ENCODE measurements at regions not wholly inside any gene's neighbourhood (a gene's known extent, or its start where the extent isn't known, plus 50 kb on each side); places are given as distances from the start of the nearest gene placed in this dataset.

- WGBS, 2 donors (ENCODE audit: low coverage in 1 of 2) = 36 to 52% methylated on average over 2 of the region's 2 CpGs
- no peak for TF ChIP-seq POLR2A (IDR thresholded peaks at IDR 0.05)
- TF ChIP-seq POLR2AphosphoS5 (IDR thresholded peaks at IDR 0.05) = no peak
- TF ChIP-seq EP300 (IDR thresholded peaks at IDR 0.05) = no peak
- no peak for TF ChIP-seq CTCF (IDR thresholded peaks at IDR 0.05)
Measured at GRCh38 chr1:83511146-83511726, 487.7 kb downstream of the TTLL7 start.

DNA sequence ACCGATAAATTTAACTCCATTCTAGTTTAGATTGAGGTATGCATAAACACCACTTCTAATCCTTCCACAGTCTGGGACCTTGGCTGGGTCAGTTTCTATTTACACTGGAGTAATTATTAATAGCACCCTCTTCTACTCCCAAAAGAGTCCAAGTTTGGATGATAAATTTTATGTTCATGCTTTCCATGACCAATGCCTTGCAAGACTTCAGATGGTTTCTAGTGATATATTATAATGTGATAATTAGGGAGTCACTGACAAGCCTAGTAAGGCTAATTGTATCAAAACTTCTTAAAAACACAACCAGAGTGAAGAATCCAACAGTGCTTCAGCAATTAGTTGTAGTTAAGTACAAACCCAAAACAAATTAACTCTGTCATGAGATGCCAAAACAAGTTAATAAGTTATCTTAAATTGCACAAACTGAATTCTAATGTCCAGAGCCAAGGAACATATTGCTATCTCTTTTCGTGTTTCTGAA, 489.6 kb downstream of the TTLL7 start:
- no peaks in the 10 kb centered on the region for H3K36me3 ChIP-seq
- H3K4me3 ChIP-seq = no peak overlapping the region
- WGBS, 2 donors (ENCODE audit: low coverage in 1 of 2) = 0 to 14% methylated on average over 1 to 2 of the region's 2 CpGs
- no peaks in the 10 kb centered on the region for H3K9me3 ChIP-seq
- peaks cover 4 to 23% (median 5%) of the 10 kb centered on the region in 3 donors for H3K4me1 ChIP-seq
- no peak for ATAC-seq
- TF ChIP-seq CTCF (IDR thresholded peaks at IDR 0.05) = no peak
- TF ChIP-seq POLR2AphosphoS5 (IDR thresholded peaks at IDR 0.05) = no peak
- H3K27ac ChIP-seq = peak overlapping the region in 1 of 4 donors; percentile 34
- H3K27me3 ChIP-seq = no peaks in the 10 kb centered on the region

More at GRCh38 chr1:83511146-83511726, 487.7 kb downstream of the TTLL7 start:
- H3K9me3 ChIP-seq = no peaks in the 10 kb centered on the region
- H3K4me1 ChIP-seq = peaks cover 4 to 23% (median 5%) of the 10 kb centered on the region in 3 donors
- H3K4me3 ChIP-seq = no peak overlapping the region
- no peaks in the 10 kb centered on the region for H3K36me3 ChIP-seq
- H3K27ac ChIP-seq = no peak overlapping the region
- H3K27me3 ChIP-seq = no peaks in the 10 kb centered on the region
- ATAC-seq = no peak

GRCh38 chr1:83508485-83509151, 490.3 kb downstream of the TTLL7 start:
- WGBS, 2 donors (ENCODE audit: low coverage in 1 of 2) = 2 to 4% methylated on average over 3 of the region's 3 CpGs
- peak; percentile 77 for ATAC-seq

GRCh38 chr1:83505148-83505547, 493.8 kb downstream of the TTLL7 start:
- H3K4me1 ChIP-seq = peaks cover 4 to 22% (median 5%) of the 10 kb centered on the region in 3 donors
- H3K27ac ChIP-seq = no peak overlapping the region
- no peaks in the 10 kb centered on the region for H3K27me3 ChIP-seq
- TF ChIP-seq EP300 (IDR thresholded peaks at IDR 0.05) (no peak), POLR2AphosphoS5 (IDR thresholded peaks at IDR 0.05) (no peak), CTCF (IDR thresholded peaks at IDR 0.05) (no peak), POLR2A (IDR thresholded peaks at IDR 0.05) (no peak)
- 80 to 89% methylated on average over 1 of the region's 1 CpG for WGBS, 2 donors (ENCODE audit: low coverage in 1 of 2)
- no peak overlapping the region for H3K4me3 ChIP-seq
- no peak for ATAC-seq
- no peaks in the 10 kb centered on the region for H3K9me3 ChIP-seq
- no peaks in the 10 kb centered on the region for H3K36me3 ChIP-seq

More at GRCh38 chr1:83508485-83509151, 490.3 kb downstream of the TTLL7 start:
- H3K27me3 ChIP-seq = no peaks in the 10 kb centered on the region
- H3K4me3 ChIP-seq = no peak overlapping the region
- peaks cover 4 to 23% (median 5%) of the 10 kb centered on the region in 3 donors for H3K4me1 ChIP-seq
- H3K36me3 ChIP-seq = no peaks in the 10 kb centered on the region
- no peak for TF ChIP-seq POLR2A (IDR thresholded peaks at IDR 0.05)
- no peak for TF ChIP-seq CTCF (IDR thresholded peaks at IDR 0.05)
- no peak for TF ChIP-seq POLR2AphosphoS5 (IDR thresholded peaks at IDR 0.05)
- TF ChIP-seq EP300 (IDR thresholded peaks at IDR 0.05) = no peak
- H3K27ac ChIP-seq = peak overlapping the region in 3 of 4 donors; percentile 5 to 54 (median 34)
- H3K9me3 ChIP-seq = no peaks in the 10 kb centered on the region

- Histone ChIP-seq H3K27me3 (no peaks in the 10 kb centered on the region), H3K36me3 (no peaks in the 10 kb centered on the region), H3K27ac (no peak overlapping the region), H3K4me3 (no peak overlapping the region), H3K9me3 (no peaks in the 10 kb centered on the region), H3K4me1 (peaks cover 0 to 2% (median 0%) of the 10 kb centered on the region in 3 donors)
- WGBS, 2 donors (ENCODE audit: low coverage in 1 of 2) = 63 to 85% methylated on average over 3 of the region's 3 CpGs
- no peak for ATAC-seq
- no peak for TF ChIP-seq EP300 (IDR thresholded peaks at IDR 0.05)
- no peak for TF ChIP-seq POLR2AphosphoS5 (IDR thresholded peaks at IDR 0.05)
- no peak for TF ChIP-seq POLR2A (IDR thresholded peaks at IDR 0.05)
- no peak for TF ChIP-seq CTCF (IDR thresholded peaks at IDR 0.05)
Measured at GRCh38 chr1:83503153-83503552, 495.8 kb downstream of the TTLL7 start.
